Smooth muscle cell (in vitro differentiated cells): ENCODE measurements at regions not wholly inside any gene's neighbourhood (a gene's known extent, or its start where the extent isn't known, plus 50 kb on each side); places are given as distances from the start of the nearest gene placed in this dataset.

ENCODE experiments used
- DNase-seq: peaks from one replicate; lab custom pipeline; 2025; ENCODE audit not compliant: unreplicated experiment; lab: John Stamatoyannopoulos, UW
- H2AFZ ChIP-seq: fragments of 200-600 bp; sonication (generic); 2 replicates; pipeline ENCODE4 v1.6.0; 2016; ENCODE audit warnings: antibody characterized with exemption, low read depth, mild to moderate bottlenecking
- H3F3A ChIP-seq: fragments of 200-600 bp; sonication (generic); 2 replicates; pipeline ENCODE4 v1.6.0; 2017; ENCODE audit warnings: antibody characterized with exemption, low read depth
- H3K27ac ChIP-seq: fragments of 200-600 bp; sonication (generic); 2 replicates; pipeline ENCODE4 v1.5.1; 2016; ENCODE audit warnings: low read depth, mild to moderate bottlenecking
- H3K27me3 ChIP-seq: fragments of 200-600 bp; sonication (generic); 2 replicates; pipeline ENCODE4 v1.6.1; 2016; ENCODE audit warnings: low read depth, mild to moderate bottlenecking
- H3K36me3 ChIP-seq: fragments of 200-600 bp; sonication (generic); 2 replicates; pipeline ENCODE4 v1.5.1; 2016; ENCODE audit warnings: low read depth
- H3K4me1 ChIP-seq: fragments of 200-600 bp; sonication (generic); 2 replicates; pipeline ENCODE4 v1.5.1; 2016; ENCODE audit warnings: low read depth
- H3K4me2 ChIP-seq: fragments of 200-600 bp; sonication (generic); 2 replicates; pipeline ENCODE4 v1.6.0; 2016; ENCODE audit warnings: mild to moderate bottlenecking
- H3K4me3 ChIP-seq: fragments of 200-600 bp; sonication (generic); 2 replicates; pipeline ENCODE4 v1.5.1; 2016; ENCODE audit warnings: mild to moderate bottlenecking
- H3K79me2 ChIP-seq: fragments of 200-600 bp; sonication (generic); 2 replicates; pipeline ENCODE4 v1.6.0; 2016; ENCODE audit warnings: low read depth, mild to moderate bottlenecking
- H3K9ac ChIP-seq: fragments of 200-600 bp; sonication (generic); 2 replicates; pipeline ENCODE4 v1.6.0; 2016; ENCODE audit warnings: low read depth
- H3K9me3 ChIP-seq: fragments of 200-600 bp; sonication (generic); replicated peaks from 2 replicates; pipeline ENCODE4 v1.5.1; 2016; ENCODE audit warnings: low read depth
- H4K20me1 ChIP-seq: fragments of 200-600 bp; sonication (generic); 2 replicates; pipeline ENCODE4 v1.6.0; 2016; ENCODE audit warnings: low read depth
- WGBS: methylation state at CpG from one replicate; pipeline ENCODE4 v1.1.7; 2016; ENCODE audit warnings: low lambda C conversion rate; 5-methylcytosine and 5-hydroxymethylcytosine counted together
- TF ChIP-seq, protein P1 (sequence below): fragments of 200-600 bp; sonication (generic); IDR thresholded peaks from 2 replicates; pipeline ENCODE4 v1.5.1; 2017; ENCODE audit warnings: borderline replicate concordance, mild to moderate bottlenecking, antibody characterized with exemption; ENCODE audit not compliant: insufficient read depth, poor library complexity, severe bottlenecking

DNA sequence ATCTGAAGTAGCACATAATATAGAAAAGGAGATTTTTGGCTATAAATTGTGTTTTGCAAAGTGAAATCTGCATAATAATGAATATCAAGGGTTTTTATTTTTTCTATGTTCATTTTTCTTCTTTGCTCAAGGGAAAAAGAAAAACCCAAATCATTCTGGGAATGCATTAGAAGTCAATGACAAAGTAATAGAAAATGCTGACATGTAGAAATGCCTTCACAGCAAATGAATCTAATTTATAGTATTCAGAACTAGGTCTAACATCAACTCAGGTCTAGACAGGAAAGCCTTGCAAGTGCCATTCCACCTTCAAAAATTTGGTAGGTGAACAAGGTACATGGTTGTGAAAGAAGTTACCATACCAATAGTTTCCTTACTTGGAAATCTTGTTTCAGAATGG is 831.5 kb upstream of the CELF4 start:
- H3K4me3 ChIP-seq, result no peak overlapping the region
- H3K27ac ChIP-seq, result no peak overlapping the region
- no peaks in the 10 kb centered on the region for H4K20me1 ChIP-seq
- no peak overlapping the region for H2AFZ ChIP-seq
- DNase-seq, result no peak
- no peaks in the 10 kb centered on the region for H3K36me3 ChIP-seq
- no peaks in the 10 kb centered on the region for H3K79me2 ChIP-seq
- no peaks in the 10 kb centered on the region for H3K9me3 ChIP-seq
- H3K4me2 ChIP-seq, result no peak overlapping the region
- H3K4me1 ChIP-seq, result no peaks in the 10 kb centered on the region
- no peaks in the 10 kb centered on the region for H3F3A ChIP-seq
- TF ChIP-seq, protein P1, sequence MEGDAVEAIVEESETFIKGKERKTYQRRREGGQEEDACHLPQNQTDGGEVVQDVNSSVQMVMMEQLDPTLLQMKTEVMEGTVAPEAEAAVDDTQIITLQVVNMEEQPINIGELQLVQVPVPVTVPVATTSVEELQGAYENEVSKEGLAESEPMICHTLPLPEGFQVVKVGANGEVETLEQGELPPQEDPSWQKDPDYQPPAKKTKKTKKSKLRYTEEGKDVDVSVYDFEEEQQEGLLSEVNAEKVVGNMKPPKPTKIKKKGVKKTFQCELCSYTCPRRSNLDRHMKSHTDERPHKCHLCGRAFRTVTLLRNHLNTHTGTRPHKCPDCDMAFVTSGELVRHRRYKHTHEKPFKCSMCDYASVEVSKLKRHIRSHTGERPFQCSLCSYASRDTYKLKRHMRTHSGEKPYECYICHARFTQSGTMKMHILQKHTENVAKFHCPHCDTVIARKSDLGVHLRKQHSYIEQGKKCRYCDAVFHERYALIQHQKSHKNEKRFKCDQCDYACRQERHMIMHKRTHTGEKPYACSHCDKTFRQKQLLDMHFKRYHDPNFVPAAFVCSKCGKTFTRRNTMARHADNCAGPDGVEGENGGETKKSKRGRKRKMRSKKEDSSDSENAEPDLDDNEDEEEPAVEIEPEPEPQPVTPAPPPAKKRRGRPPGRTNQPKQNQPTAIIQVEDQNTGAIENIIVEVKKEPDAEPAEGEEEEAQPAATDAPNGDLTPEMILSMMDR, result no peak
- H3K27me3 ChIP-seq, result no peaks in the 10 kb centered on the region
- no peak overlapping the region for H3K9ac ChIP-seq

DNA sequence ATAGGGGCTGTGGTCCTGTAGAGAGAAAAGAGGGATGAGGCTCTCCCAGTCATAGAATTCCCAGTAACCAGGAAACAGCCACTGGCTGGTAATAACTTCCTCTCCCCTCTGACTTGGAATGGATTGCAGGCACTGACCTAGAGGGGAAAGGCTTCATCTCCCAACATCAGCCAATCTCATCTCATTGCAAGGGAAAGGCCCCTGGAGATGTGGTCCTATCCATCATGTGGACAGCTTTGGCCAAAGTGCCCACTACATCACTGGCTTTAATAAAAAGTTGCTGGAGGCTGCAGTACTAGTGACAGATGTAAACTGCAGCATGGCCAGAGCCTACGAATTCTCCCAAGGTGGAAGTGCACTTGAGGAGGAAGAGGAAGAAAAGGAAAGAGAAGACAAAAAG is 820.5 kb upstream of the CELF4 start:
- no peak overlapping the region for H2AFZ ChIP-seq
- H3K27me3 ChIP-seq, result no peaks in the 10 kb centered on the region
- H3K9me3 ChIP-seq, result no peaks in the 10 kb centered on the region
- no peaks in the 10 kb centered on the region for H3F3A ChIP-seq
- no peaks in the 10 kb centered on the region for H3K4me1 ChIP-seq
- no peak overlapping the region for H3K27ac ChIP-seq
- 71% methylated on average over 1 of the region's 1 CpG for WGBS
- H3K4me2 ChIP-seq, result no peak overlapping the region
- H3K4me3 ChIP-seq, result no peak overlapping the region
- no peaks in the 10 kb centered on the region for H3K36me3 ChIP-seq
- H4K20me1 ChIP-seq, result no peaks in the 10 kb centered on the region
- no peaks in the 10 kb centered on the region for H3K79me2 ChIP-seq
- DNase-seq, result no peak
- TF ChIP-seq, protein P1, result no peak
- no peak overlapping the region for H3K9ac ChIP-seq

DNA sequence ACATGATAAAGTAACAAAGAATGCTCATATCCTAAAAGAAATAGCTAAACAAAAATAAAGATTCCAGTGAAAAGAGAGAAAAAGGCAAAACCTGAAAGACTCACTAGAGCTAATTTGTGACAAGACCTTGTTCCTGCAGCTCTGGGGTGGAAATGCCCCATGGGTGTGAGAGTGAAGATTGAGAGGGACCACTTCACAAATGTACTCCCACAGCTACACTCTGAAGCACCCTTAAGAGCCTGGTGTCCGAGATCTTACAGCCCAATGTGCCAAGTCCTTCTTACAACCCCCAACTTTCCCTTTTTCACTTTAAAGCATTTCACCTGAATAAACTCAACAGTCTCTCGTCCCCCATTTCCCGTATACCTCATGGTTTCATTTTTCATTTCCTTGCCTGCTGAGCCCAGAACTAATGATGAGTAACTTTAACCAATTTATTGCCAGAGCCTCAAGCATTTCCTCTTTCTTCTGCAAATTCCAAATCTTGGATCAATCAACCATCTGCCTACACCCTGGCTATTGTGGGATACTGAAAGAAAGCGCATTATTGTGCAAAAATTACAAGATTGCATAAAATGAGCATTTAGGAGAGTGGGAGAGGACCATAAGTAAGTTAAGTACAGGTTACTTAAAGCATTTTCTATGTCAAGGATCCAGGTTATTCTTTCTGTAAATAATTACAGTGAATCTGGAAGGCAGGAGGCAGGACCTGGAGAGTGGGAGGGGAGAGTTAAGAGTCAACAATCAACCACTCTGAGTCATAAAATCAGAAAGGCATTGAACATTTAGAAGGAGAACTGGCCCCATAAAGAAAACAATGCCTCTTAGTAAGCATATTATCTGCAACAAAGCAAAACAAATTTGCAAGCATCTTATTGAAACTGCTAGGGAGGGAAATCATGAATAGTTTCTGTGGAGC is 804.4 kb upstream of the CELF4 start:
- H3K9me3 ChIP-seq, result no peaks in the 10 kb centered on the region
- H3F3A ChIP-seq, result no peaks in the 10 kb centered on the region
- H3K4me1 ChIP-seq, result peaks cover 4% of the 10 kb centered on the region
- no peaks in the 10 kb centered on the region for H3K27me3 ChIP-seq
- no peak overlapping the region for H3K27ac ChIP-seq
- TF ChIP-seq, protein P1, result no peak
- H3K4me3 ChIP-seq, result no peak overlapping the region
- no peak overlapping the region for H3K9ac ChIP-seq
- H3K79me2 ChIP-seq, result no peaks in the 10 kb centered on the region
- 87% methylated on average over 4 of the region's 4 CpGs for WGBS
- no peak for DNase-seq
- H3K36me3 ChIP-seq, result no peaks in the 10 kb centered on the region
- no peaks in the 10 kb centered on the region for H4K20me1 ChIP-seq
- H2AFZ ChIP-seq, result no peak overlapping the region
- H3K4me2 ChIP-seq, result no peak overlapping the region

DNA sequence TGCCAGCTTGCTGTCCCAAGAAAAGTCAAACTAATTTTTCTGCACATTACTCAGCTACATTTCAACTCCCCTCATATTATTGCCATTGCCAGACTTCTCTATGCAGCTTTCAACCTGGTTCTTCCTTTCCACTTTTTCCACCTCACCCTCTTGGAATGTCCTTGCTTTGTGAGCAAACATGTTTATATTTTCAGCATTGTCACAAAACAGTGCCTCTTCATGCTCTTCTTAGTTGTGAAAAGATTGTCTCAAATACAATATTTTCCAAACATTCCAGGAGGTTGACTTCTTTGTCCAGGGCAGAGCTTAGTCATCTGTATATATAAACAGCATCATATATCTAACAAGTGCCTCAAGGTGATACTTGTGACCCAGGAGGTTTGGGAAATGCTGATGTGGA is 803.3 kb upstream of the CELF4 start:
- no peak for DNase-seq
- H3K9ac ChIP-seq, result no peak overlapping the region
- H3K4me2 ChIP-seq, result no peak overlapping the region
- H3F3A ChIP-seq, result no peaks in the 10 kb centered on the region
- no peaks in the 10 kb centered on the region for H3K36me3 ChIP-seq
- TF ChIP-seq, protein P1, result no peak
- no peaks in the 10 kb centered on the region for H3K9me3 ChIP-seq
- no peak overlapping the region for H3K4me3 ChIP-seq
- H3K27me3 ChIP-seq, result no peaks in the 10 kb centered on the region
- H2AFZ ChIP-seq, result no peak overlapping the region
- H3K4me1 ChIP-seq, result peaks cover 4% of the 10 kb centered on the region
- H4K20me1 ChIP-seq, result no peaks in the 10 kb centered on the region
- H3K27ac ChIP-seq, result no peak overlapping the region
- H3K79me2 ChIP-seq, result no peaks in the 10 kb centered on the region
